ENCODE measurements at regions not wholly inside any gene's neighbourhood (a gene's known extent, or its start where the extent isn't known, plus 50 kb on each side); places are given as distances from the start of the nearest gene placed in this dataset.

DNA sequence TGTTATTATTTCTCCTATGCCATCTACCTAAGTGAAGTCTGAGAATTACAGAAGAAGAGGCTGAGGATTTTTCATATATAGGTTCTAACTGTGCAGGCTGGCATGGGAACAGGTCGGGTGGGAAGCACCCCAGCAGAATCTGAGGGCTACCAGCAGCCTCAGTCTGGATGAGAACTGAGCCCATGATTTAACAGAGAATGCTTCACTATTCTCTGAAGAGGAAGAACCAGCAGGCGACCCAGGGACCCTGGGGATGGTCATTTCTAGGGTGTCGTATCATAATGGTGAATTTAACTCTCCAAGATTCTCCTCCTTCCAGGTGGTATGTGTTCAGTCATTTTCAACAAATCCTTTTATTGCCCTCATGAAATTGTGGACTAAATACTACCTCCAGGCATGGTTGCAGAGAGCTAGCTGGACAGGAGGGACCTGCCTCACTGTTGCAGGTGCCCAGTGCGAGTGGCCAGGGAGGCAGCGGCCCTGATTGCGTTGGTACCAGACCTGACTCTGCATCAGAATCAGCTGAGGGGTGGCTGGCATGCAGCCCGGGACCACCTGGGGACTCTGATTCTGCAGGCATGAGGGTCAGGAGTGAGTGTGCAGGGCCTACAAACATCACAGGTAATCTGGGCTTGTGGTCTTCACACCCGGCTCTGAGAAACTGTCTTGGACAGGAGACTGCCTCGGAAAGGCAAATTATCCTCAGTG is 272.2 kb downstream of the TSN start:
- WGBS (ENCODE audit: insufficient coverage): 88% methylated on average over 5 of the region's 9 CpGs
- Histone ChIP-seq H3K4me3 (replicated peaks in 1 of 3; ENCODE audit: low read depth in 2 of 3, low read length in 3 of 3) (no peak overlapping the region), H3K9ac (ENCODE audit: insufficient read depth, low read length, poor library complexity, severe bottlenecking) (no peak overlapping the region), H3K9me3 (replicated peaks in 1 of 2; ENCODE audit: control insufficient read depth in 1 of 2, insufficient read depth in 1 of 2, low read length in 2 of 2) (no peaks in the 10 kb centered on the region), H3K4me1 (ENCODE audit: control insufficient read depth in 1 of 2, insufficient read depth in 2 of 2, low read length in 2 of 2) (no peaks in the 10 kb centered on the region), H3K4me2 (replicated peaks; ENCODE audit: extremely low read depth, low read length, poor library complexity, severe bottlenecking) (no peak overlapping the region), H3K27ac (ENCODE audit: low read depth in 1 of 2, low read length in 2 of 2) (no peak overlapping the region), H3K79me2 (ENCODE audit: insufficient read depth, low read length) (no peaks in the 10 kb centered on the region), H4K20me1 (ENCODE audit: insufficient read depth, low read length) (no peaks in the 10 kb centered on the region), H2AFZ (ENCODE audit: insufficient read depth, low read depth, low read length, poor library complexity, severe bottlenecking) (no peak overlapping the region), H3K36me3 (replicated peaks in 1 of 2; ENCODE audit: control insufficient read depth in 1 of 2, insufficient read depth in 2 of 2, low read length in 2 of 2) (no peaks in the 10 kb centered on the region), H3K27me3 (ENCODE audit: control insufficient read depth in 2 of 2, insufficient read depth in 2 of 2, low read length in 2 of 2) (no peaks in the 10 kb centered on the region)
- no peak for DNase-seq
- Mint-ChIP-seq H3K27ac (no peak overlapping the region), H3K4me1 (no peaks in the 10 kb centered on the region), H3K27me3 (ENCODE audit: low read depth in 3 of 3) (peaks cover 4 to 10% (median 5%) of the 10 kb centered on the region in 3 donors), H3K36me3 (no peaks in the 10 kb centered on the region), H3K4me3 (no peak overlapping the region), H3K9me3 (peaks cover 0 to 3% (median 0%) of the 10 kb centered on the region in 7 donors)
- TF ChIP-seq CTCF (IDR thresholded peaks at IDR 0.05): no peak
- intact Hi-C loops (cut with micrococcal nuclease): no loop called here

DNA sequence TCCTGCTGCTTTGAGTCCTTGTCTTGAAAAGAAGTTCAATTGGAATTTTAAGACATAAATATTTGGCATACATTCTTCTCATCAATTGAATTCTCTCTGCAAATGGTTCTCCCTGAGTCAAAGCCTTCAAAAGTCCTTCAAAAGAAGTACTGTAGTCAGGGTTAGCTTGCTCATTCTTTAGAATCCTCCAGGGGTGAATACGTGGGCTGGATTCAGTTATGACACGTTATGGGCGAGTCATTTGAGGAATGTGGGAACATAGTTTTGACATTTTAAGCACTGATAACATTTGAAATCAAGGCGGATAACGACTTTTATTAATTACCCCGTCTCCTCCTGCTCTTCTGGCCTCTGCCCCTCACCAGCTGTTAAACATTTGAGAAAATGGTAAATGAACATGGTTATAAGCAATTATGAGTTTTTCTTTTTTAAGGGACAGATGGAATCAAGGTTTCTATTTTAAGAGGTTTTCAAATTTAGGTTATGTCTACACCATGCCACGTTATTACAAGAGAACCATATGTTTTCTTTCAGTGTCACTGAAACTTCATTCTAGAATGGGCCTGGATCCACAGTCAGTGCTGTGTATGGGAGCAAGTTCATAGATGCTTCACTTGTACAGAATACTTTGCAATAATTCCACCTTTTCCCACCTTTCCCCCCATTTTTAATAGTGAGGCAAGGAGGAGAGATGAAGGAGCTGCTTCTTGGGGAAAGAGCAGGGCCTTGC is 273.1 kb downstream of the TSN start:
- Histone ChIP-seq H4K20me1 (ENCODE audit: insufficient read depth, low read length) (no peaks in the 10 kb centered on the region), H3K9ac (ENCODE audit: insufficient read depth, low read length, poor library complexity, severe bottlenecking) (no peak overlapping the region), H3K79me2 (ENCODE audit: insufficient read depth, low read length) (no peaks in the 10 kb centered on the region), H3K27ac (ENCODE audit: low read depth in 1 of 2, low read length in 2 of 2) (no peak overlapping the region), H3K4me3 (replicated peaks in 1 of 3; ENCODE audit: low read depth in 2 of 3, low read length in 3 of 3) (no peak overlapping the region), H3K4me1 (ENCODE audit: control insufficient read depth in 1 of 2, insufficient read depth in 2 of 2, low read length in 2 of 2) (no peaks in the 10 kb centered on the region), H3K9me3 (replicated peaks in 1 of 2; ENCODE audit: control insufficient read depth in 1 of 2, insufficient read depth in 1 of 2, low read length in 2 of 2) (no peaks in the 10 kb centered on the region), H3K36me3 (replicated peaks in 1 of 2; ENCODE audit: control insufficient read depth in 1 of 2, insufficient read depth in 2 of 2, low read length in 2 of 2) (no peaks in the 10 kb centered on the region), H3K4me2 (replicated peaks; ENCODE audit: extremely low read depth, low read length, poor library complexity, severe bottlenecking) (no peak overlapping the region), H2AFZ (ENCODE audit: insufficient read depth, low read depth, low read length, poor library complexity, severe bottlenecking) (no peak overlapping the region), H3K27me3 (ENCODE audit: control insufficient read depth in 2 of 2, insufficient read depth in 2 of 2, low read length in 2 of 2) (no peaks in the 10 kb centered on the region)
- intact Hi-C loops (cut with micrococcal nuclease): no loop called here
- DNase-seq: no peak
- Mint-ChIP-seq H3K9me3 (peaks cover 0 to 3% (median 0%) of the 10 kb centered on the region in 7 donors), H3K4me3 (no peak overlapping the region), H3K27ac (no peak overlapping the region), H3K27me3 (ENCODE audit: low read depth in 3 of 3) (peaks cover 4 to 10% (median 10%) of the 10 kb centered on the region in 3 donors), H3K4me1 (no peaks in the 10 kb centered on the region), H3K36me3 (no peaks in the 10 kb centered on the region)
- TF ChIP-seq CTCF (IDR thresholded peaks at IDR 0.05): no peak
- WGBS (ENCODE audit: insufficient coverage): 81% methylated on average over 3 of the region's 7 CpGs
